ENCODE measurements at regions not wholly inside any gene's neighbourhood (a gene's known extent, or its start where the extent isn't known, plus 50 kb on each side); places are given as distances from the start of the nearest gene placed in this dataset.

GRCh38 chr16:73610605-73611156, 562.8 kb upstream of the ZFHX3 start:
- Histone ChIP-seq H3K9me3 (no peaks in the 10 kb centered on the region), H3K36me3 (no peaks in the 10 kb centered on the region), H3K4me3 (no peak overlapping the region), H3K4me1 (no peaks in the 10 kb centered on the region), H3K27me3 (no peaks in the 10 kb centered on the region), H3K27ac (no peak overlapping the region)
- DNase-seq, result no peak
- TF ChIP-seq POLR2AphosphoS5 (IDR thresholded peaks at IDR 0.05) (no peak), CTCF (IDR thresholded peaks at IDR 0.05) (no peak), POLR2A (IDR thresholded peaks at IDR 0.05) (no peak), EP300 (IDR thresholded peaks at IDR 0.05) (no peak)
- 26 to 45% methylated on average over 5 of the region's 5 CpGs for WGBS, 2 donors
- ATAC-seq (ENCODE audit: low FRiP score in 2 of 2), result no peak

- H3K27me3 ChIP-seq, result no peaks in the 10 kb centered on the region
- no peaks in the 10 kb centered on the region for H3K4me1 ChIP-seq
- no peak overlapping the region for H3K27ac ChIP-seq
- ATAC-seq (ENCODE audit: low FRiP score in 2 of 2), result no peak
- H3K36me3 ChIP-seq, result no peaks in the 10 kb centered on the region
- H3K4me3 ChIP-seq, result no peak overlapping the region
- WGBS, 2 donors, result 47 to 49% methylated on average over 9 of the region's 9 CpGs
- TF ChIP-seq POLR2A (IDR thresholded peaks at IDR 0.05) (no peak), EP300 (IDR thresholded peaks at IDR 0.05) (no peak), CTCF (IDR thresholded peaks at IDR 0.05) (no peak), POLR2AphosphoS5 (IDR thresholded peaks at IDR 0.05) (no peak)
- no peak for DNase-seq
- H3K9me3 ChIP-seq, result no peaks in the 10 kb centered on the region
These were observed 562.2 kb upstream of the ZFHX3 start for GRCh38 chr16:73610160-73610559.

GRCh38 chr16:73608911-73609310, 561.0 kb upstream of the ZFHX3 start:
- no peak overlapping the region for H3K27ac ChIP-seq
- ATAC-seq (ENCODE audit: low FRiP score in 2 of 2) (no peak), DNase-seq (no peak)
- TF ChIP-seq EP300 (IDR thresholded peaks at IDR 0.05) (no peak), POLR2AphosphoS5 (IDR thresholded peaks at IDR 0.05) (no peak), POLR2A (IDR thresholded peaks at IDR 0.05) (no peak)
- no peaks in the 10 kb centered on the region for H3K27me3 ChIP-seq
- H3K9me3 ChIP-seq, result no peaks in the 10 kb centered on the region
- no peaks in the 10 kb centered on the region for H3K36me3 ChIP-seq
- no peaks in the 10 kb centered on the region for H3K4me1 ChIP-seq
- no peak overlapping the region for H3K4me3 ChIP-seq
- WGBS, 2 donors, result 81 to 86% methylated on average over 8 of the region's 8 CpGs

- Histone ChIP-seq H3K4me1 (no peaks in the 10 kb centered on the region), H3K27ac (no peak overlapping the region), H3K4me3 (no peak overlapping the region), H3K36me3 (no peaks in the 10 kb centered on the region), H3K27me3 (no peaks in the 10 kb centered on the region), H3K9me3 (no peaks in the 10 kb centered on the region)
- TF ChIP-seq EP300 (IDR thresholded peaks at IDR 0.05), result no peak
- no peak for TF ChIP-seq POLR2AphosphoS5 (IDR thresholded peaks at IDR 0.05)
- TF ChIP-seq POLR2A (IDR thresholded peaks at IDR 0.05), result no peak
- TF ChIP-seq CTCF (IDR thresholded peaks at IDR 0.05), result no peak
- 87 to 88% methylated on average over 5 of the region's 5 CpGs for WGBS, 2 donors
- ATAC-seq (ENCODE audit: low FRiP score in 2 of 2) (no peak), DNase-seq (no peak)
These were observed 557.4 kb upstream of the ZFHX3 start for GRCh38 chr16:73605309-73605708.

- H3K27me3 ChIP-seq, result no peaks in the 10 kb centered on the region
- ATAC-seq (ENCODE audit: low FRiP score in 2 of 2) (no peak), DNase-seq (no peak)
- no peak for TF ChIP-seq EP300 (IDR thresholded peaks at IDR 0.05)
- no peak for TF ChIP-seq CTCF (IDR thresholded peaks at IDR 0.05)
- TF ChIP-seq POLR2A (IDR thresholded peaks at IDR 0.05), result no peak
- TF ChIP-seq POLR2AphosphoS5 (IDR thresholded peaks at IDR 0.05), result no peak
- H3K36me3 ChIP-seq, result no peaks in the 10 kb centered on the region
- H3K27ac ChIP-seq, result no peak overlapping the region
- no peaks in the 10 kb centered on the region for H3K9me3 ChIP-seq
- 79 to 82% methylated on average over 3 of the region's 3 CpGs for WGBS, 2 donors
- no peaks in the 10 kb centered on the region for H3K4me1 ChIP-seq
- no peak overlapping the region for H3K4me3 ChIP-seq
These were observed 554.0 kb upstream of the ZFHX3 start for GRCh38 chr16:73601911-73602310.

Data from upper lobe of left lung (tissue), 6 donors.